T-cell (primary cell): ENCODE measurements at regions not wholly inside any gene's neighbourhood (a gene's known extent, or its start where the extent isn't known, plus 50 kb on each side); places are given as distances from the start of the nearest gene placed in this dataset.
A peak's percentile ranks its signal among the peaks of the same experiment; 100 is the strongest.

Experiments
- ATAC-seq, 4 experiments: fragments of 200-7000 bp in 3 of 4; fragments of 150-1000 bp in 1 of 4; cut with Tn5 transposase; replicated peaks in 1 of 4; 1 replicate in 3 of 4; 2 replicates in 1 of 4; pipeline ENCODE4 v1.10.0; 2021; ENCODE audit warnings: moderate library complexity in 3 of 4, mild to moderate bottlenecking in 2 of 4, moderate number of reproducible peaks in 1 of 4
- CTCF ChIA-PET, 2 donors: fragments of 300-600 bp; sonication (Branson Sonifier 250); formaldehyde crosslinking; loops; one replicate each; lab custom pipeline; 2022; ENCODE audit warnings: antibody characterized with exemption in 2 of 2; lab: Charles Lee
- POLR2A ChIA-PET, 2 donors: fragments of 300-600 bp; sonication (Branson Sonifier 250); formaldehyde crosslinking; loops; one replicate each; lab custom pipeline; 2022; ENCODE audit warnings: antibody characterized with exemption in 2 of 2; lab: Charles Lee
- DNase-seq, 35 experiments: peaks; one replicate each; pipeline versions ENCODE4 v3.0.0 to v3.0.0-alpha.2; 2013 to 2023
- H3K27ac ChIP-seq: one replicate; pipeline ENCODE4 v1.5.1; 2013; ENCODE audit warnings: low read length
- H3K27me3 ChIP-seq, 2 experiments: replicated peaks in 1 of 2; 1 replicate in 1 of 2; 2 replicates in 1 of 2; pipeline versions ENCODE4 v1.6.1 to v1.7.0; 2013; ENCODE audit warnings: low read length in 1 of 2, mixed read lengths in 1 of 2; ENCODE audit not compliant: control insufficient read depth in 2 of 2, insufficient read depth in 2 of 2; ENCODE audit errors: extremely low read depth in 1 of 2
- H3K36me3 ChIP-seq, 2 donors: 1 replicate in 1 of 2; 2 replicates in 1 of 2; pipeline versions ENCODE4 v1.6.1 to v1.7.0; 2013; ENCODE audit warnings: low read length in 1 of 2; ENCODE audit not compliant: control insufficient read depth in 2 of 2, insufficient read depth in 1 of 2; ENCODE audit errors: extremely low read depth in 1 of 2
- H3K4me1 ChIP-seq, 2 experiments: 1 replicate in 1 of 2; 2 replicates in 1 of 2; pipeline versions ENCODE4 v1.6.1 to v1.7.0; 2013; ENCODE audit warnings: low read length in 2 of 2, mixed read lengths in 1 of 2; ENCODE audit not compliant: insufficient read depth in 2 of 2, control insufficient read depth in 1 of 2; ENCODE audit errors: extremely low read depth in 1 of 2
- H3K4me3 ChIP-seq, 2 donors: 1 replicate in 1 of 2; 2 replicates in 1 of 2; pipeline versions ENCODE4 v1.5.1 to v1.7.0; 2013; ENCODE audit warnings: mild to moderate bottlenecking in 2 of 2, low read length in 1 of 2, moderate library complexity in 1 of 2; ENCODE audit not compliant: control insufficient read depth in 1 of 2; ENCODE audit errors: extremely low read depth in 1 of 2
- H3K9me3 ChIP-seq: 2 replicates; pipeline ENCODE4 v1.7.0; 2013
- H3K27ac Mint-ChIP-seq, 2 donors: one replicate each; pipeline ENCODE4 v1.8.0; 2020 to 2021; ENCODE audit warnings: mild to moderate bottlenecking in 2 of 2, mixed read lengths in 2 of 2
- H3K27me3 Mint-ChIP-seq, 2 donors: one replicate each; pipeline ENCODE4 v1.8.0; 2021 to 2022; ENCODE audit warnings: mixed read lengths in 2 of 2
- H3K36me3 Mint-ChIP-seq: one replicate; pipeline ENCODE4 v1.8.0; 2021; ENCODE audit warnings: mixed read lengths
- H3K4me1 Mint-ChIP-seq, 3 donors: one replicate each; pipeline ENCODE4 v1.8.0; 2020 to 2022; ENCODE audit warnings: mixed read lengths in 3 of 3, mild to moderate bottlenecking in 1 of 3
- H3K4me3 Mint-ChIP-seq, 3 donors: one replicate each; pipeline ENCODE4 v1.8.0; 2020 to 2022; ENCODE audit warnings: mild to moderate bottlenecking in 3 of 3, mixed read lengths in 3 of 3, moderate library complexity in 3 of 3
- H3K9me3 Mint-ChIP-seq, 3 donors: one replicate each; pipeline ENCODE4 v1.8.0; 2020 to 2022; ENCODE audit warnings: mixed read lengths in 3 of 3
- WGBS: methylation state at CpG from one replicate; pipeline ENCODE4 v1.1.5; 2013; ENCODE audit warnings: missing lambda C conversion rate; ENCODE audit not compliant: insufficient coverage; 5-methylcytosine and 5-hydroxymethylcytosine counted together

DNA sequence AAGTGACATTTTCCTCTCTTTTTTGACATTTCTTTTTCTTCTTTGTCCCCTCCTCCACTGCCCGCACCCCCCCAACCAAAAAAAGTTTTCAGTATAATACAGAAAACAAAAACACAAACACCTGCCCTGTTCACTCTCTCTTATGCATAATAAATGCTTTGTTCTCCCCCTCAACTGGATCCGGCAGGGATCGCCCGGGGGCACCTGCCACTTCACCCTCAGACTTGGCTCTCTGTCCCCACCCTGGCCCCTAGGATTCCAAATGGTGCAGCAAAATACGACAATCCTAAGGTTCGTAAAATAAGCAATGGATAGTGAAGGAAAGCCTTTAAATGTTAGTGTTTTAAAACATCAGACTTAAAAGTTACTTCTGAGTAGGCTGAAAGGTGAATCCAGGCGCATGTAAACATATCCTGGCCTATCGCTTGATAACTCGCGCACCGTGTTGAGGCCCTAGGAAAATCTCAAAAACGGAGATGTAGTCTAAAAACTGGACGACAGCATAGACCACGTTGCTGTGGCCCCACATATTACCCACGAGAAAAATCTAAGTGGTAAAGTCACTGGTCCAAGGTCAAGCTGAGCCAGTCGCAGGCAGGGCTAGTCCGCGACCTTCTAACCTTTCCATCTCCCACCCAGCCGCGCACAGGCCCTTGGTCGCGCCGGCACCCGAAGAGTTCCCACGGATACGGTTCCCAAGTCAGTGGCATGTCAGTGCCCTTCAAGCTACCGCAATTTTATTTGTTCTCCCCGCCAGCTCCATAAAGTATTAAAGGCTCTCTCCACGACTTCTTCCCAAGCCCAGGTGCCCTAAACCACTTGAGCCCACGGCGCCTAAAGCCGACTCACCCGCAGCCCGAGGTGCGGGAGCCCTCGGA is 130.8 kb downstream of the OGFRL1 start:
- no peak overlapping the region for H3K27ac ChIP-seq
- Mint-ChIP-seq H3K9me3 (no peaks in the 10 kb centered on the region), H3K27ac (no peak overlapping the region), H3K4me3 (peak overlapping the region; percentile 7 to 43 (median 10)), H3K36me3 (no peaks in the 10 kb centered on the region), H3K27me3 (peaks cover 47% of the 10 kb centered on the region in 2 donors), H3K4me1 (peaks cover 0 to 8% (median 7%) of the 10 kb centered on the region in 3 donors)
- H3K9me3 ChIP-seq = no peaks in the 10 kb centered on the region
- ATAC-seq (no peak), DNase-seq (no peak)
- no peaks in the 10 kb centered on the region for H3K36me3 ChIP-seq
- peaks cover 0 to 6% of the 10 kb centered on the region in 2 experiments for H3K4me1 ChIP-seq
- H3K27me3 ChIP-seq = peaks cover 2 to 18% of the 10 kb centered on the region in 2 experiments
- 46% methylated on average over 28 of the region's 36 CpGs for WGBS
- POLR2A ChIA-PET = no interaction called here
- CTCF ChIA-PET = no interaction called here
- peak overlapping the region in 1 of 2 donors; percentile 57 for H3K4me3 ChIP-seq

DNA sequence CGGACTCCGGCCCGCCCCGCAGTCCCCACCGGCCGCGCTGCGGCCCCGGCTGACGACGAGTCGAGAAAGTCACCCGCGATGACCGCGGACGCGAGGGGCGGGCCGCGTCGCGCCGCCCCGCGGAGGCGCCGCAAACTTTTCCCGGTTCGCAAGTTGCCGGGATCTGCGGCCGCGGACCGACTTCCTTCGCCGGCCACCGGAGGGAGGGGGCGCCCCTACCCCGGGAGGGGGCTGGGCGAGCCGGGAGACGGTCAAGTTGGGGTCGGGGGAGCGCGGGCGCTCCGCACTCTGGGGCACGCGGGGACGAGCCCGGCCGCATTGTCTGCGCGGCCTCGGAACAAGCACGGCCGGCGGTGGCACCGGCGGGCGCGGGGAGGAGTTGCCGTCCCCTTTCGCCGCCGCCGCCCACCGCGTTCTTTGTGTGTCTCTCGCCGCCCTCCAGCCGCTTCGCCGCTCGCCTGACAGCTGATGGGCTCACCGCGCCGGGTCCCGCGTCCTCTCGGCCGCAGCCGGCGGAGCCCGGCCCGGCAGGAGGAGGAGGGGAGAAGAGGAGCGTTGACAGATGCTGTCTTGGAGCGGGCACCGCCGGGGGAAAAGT is 131.6 kb downstream of the OGFRL1 start:
- H3K27ac ChIP-seq = no peak overlapping the region
- H3K36me3 Mint-ChIP-seq = no peaks in the 10 kb centered on the region
- H3K36me3 ChIP-seq = no peaks in the 10 kb centered on the region
- no peak for DNase-seq
- no peak overlapping the region for H3K27ac Mint-ChIP-seq
- peaks cover 2 to 18% of the 10 kb centered on the region in 2 experiments for H3K27me3 ChIP-seq
- H3K9me3 Mint-ChIP-seq = no peaks in the 10 kb centered on the region
- H3K9me3 ChIP-seq = no peaks in the 10 kb centered on the region
- peaks cover 0 to 6% of the 10 kb centered on the region in 2 experiments for H3K4me1 ChIP-seq
- WGBS = 4% methylated on average over 84 of the region's 91 CpGs
- H3K27me3 Mint-ChIP-seq = peaks cover 43 to 51% of the 10 kb centered on the region in 2 donors
- ChIA-PET CTCF (no interaction called here), POLR2A (no interaction called here)
- H3K4me1 Mint-ChIP-seq = peaks cover 0 to 8% (median 7%) of the 10 kb centered on the region in 3 donors
- ATAC-seq = peak in 1 of 4 experiments; percentile 17
- no peak overlapping the region for H3K4me3 Mint-ChIP-seq
- H3K4me3 ChIP-seq = peak overlapping the region; percentile 5 to 57

DNA sequence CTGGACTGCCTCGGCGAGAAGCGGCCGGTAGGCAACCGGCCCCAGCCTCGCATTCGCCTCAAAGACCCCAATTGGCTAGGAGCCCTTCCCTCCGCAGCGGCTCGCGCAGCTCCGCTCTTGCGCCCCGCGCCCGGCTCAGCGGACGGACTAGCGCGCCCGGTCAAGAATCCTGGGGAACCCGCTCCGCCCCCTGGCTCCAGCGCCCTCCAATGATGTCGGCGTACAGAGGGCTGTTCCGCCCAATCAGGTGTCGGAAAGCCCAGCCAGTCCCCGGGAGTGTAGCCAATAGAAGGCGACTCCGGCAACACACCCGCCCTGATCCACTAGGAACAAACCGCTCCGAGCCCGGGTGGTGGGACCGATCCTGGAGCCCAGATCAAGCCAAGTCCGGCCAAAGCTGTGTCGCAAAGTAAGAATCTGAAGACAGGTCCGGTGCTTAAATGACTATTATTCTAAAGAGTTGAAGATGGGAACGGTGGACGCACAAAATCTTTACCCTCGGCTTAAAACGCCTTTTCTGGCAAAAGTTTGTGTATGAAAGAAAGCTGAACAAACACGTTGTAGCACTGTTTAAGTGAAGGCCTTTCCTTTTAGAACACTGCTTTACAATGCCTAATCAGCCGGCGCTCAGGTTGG is 132.2 kb downstream of the OGFRL1 start:
- Mint-ChIP-seq H3K4me1 (peaks cover 0 to 8% (median 7%) of the 10 kb centered on the region in 3 donors), H3K9me3 (no peaks in the 10 kb centered on the region), H3K27me3 (peaks cover 38 to 51% of the 10 kb centered on the region in 2 donors), H3K27ac (no peak overlapping the region), H3K4me3 (peak overlapping the region; percentile 9 to 37 (median 34)), H3K36me3 (no peaks in the 10 kb centered on the region)
- ATAC-seq (peak in 1 of 4 experiments; percentile 27), DNase-seq (no peak)
- Histone ChIP-seq H3K27ac (no peak overlapping the region), H3K4me1 (peaks cover 0 to 6% of the 10 kb centered on the region in 2 experiments), H3K9me3 (no peaks in the 10 kb centered on the region), H3K4me3 (peak overlapping the region; percentile 5 to 57), H3K36me3 (no peaks in the 10 kb centered on the region), H3K27me3 (peaks cover 2 to 18% of the 10 kb centered on the region in 2 experiments)
- CTCF ChIA-PET = no interaction called here
- 11% methylated on average over 43 of the region's 46 CpGs for WGBS
- POLR2A ChIA-PET = no interaction called here

DNA sequence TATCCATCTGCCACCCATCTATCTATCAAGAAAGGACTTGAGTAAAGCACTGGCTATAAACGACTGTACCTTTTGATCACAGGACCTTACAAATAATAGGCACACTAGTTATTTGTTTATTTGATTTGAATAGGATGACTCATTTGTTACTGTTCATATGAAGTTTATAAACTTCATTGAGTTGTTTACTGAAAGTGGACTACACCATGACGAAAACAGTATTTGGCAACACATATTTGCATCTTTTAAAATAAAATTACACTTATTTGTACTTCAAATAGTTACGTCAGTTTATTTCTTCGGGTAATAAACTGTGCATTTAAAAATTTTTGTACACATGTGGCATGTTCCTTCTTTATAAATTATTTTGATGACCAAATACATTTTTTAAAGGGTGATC is 133.0 kb downstream of the OGFRL1 start:
- H3K4me1 Mint-ChIP-seq = peaks cover 0 to 8% (median 7%) of the 10 kb centered on the region in 3 donors
- peaks cover 2 to 18% of the 10 kb centered on the region in 2 experiments for H3K27me3 ChIP-seq
- H3K9me3 Mint-ChIP-seq = no peaks in the 10 kb centered on the region
- no peak for DNase-seq
- ATAC-seq = no peak
- H3K36me3 Mint-ChIP-seq = no peaks in the 10 kb centered on the region
- H3K4me3 Mint-ChIP-seq = no peak overlapping the region
- POLR2A ChIA-PET = no interaction called here
- WGBS = no CpG with 5 or more reads among the region's 4 CpGs
- H3K9me3 ChIP-seq = no peaks in the 10 kb centered on the region
- H3K27ac ChIP-seq = no peak overlapping the region
- no peak overlapping the region for H3K4me3 ChIP-seq
- CTCF ChIA-PET = no interaction called here
- peaks cover 44 to 51% of the 10 kb centered on the region in 2 donors for H3K27me3 Mint-ChIP-seq
- no peak overlapping the region for H3K27ac Mint-ChIP-seq
- no peaks in the 10 kb centered on the region for H3K36me3 ChIP-seq
- peaks cover 0 to 6% of the 10 kb centered on the region in 2 experiments for H3K4me1 ChIP-seq

DNA sequence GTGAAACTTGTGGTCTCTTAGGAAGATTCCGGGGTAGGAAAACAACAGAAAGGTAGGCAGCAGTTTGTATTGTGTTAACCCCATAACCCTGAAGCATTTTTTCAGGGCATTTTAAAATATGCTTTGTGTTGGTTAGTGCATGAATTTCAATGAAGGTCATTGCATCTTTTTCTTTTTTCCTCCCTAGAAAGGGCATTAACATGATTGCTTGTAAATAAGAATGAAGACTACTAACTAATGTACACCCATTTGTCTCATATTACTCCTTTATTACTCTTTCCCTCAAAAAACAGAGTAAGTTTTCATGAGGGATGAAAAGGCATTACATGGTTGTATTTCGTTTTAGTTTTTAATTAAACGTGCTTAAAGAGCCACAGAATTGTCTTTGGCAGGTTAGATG is 141.4 kb downstream of the OGFRL1 start:
- POLR2A ChIA-PET = no interaction called here
- H3K4me1 Mint-ChIP-seq = no peaks in the 10 kb centered on the region
- WGBS = 100% methylated on average over 2 of the region's 3 CpGs
- no peaks in the 10 kb centered on the region for H3K4me1 ChIP-seq
- no peaks in the 10 kb centered on the region for H3K9me3 Mint-ChIP-seq
- no peaks in the 10 kb centered on the region for H3K9me3 ChIP-seq
- H3K36me3 ChIP-seq = no peaks in the 10 kb centered on the region
- no peaks in the 10 kb centered on the region for H3K36me3 Mint-ChIP-seq
- CTCF ChIA-PET = no interaction called here
- ATAC-seq (no peak), DNase-seq (no peak)
- H3K27me3 Mint-ChIP-seq = peaks cover 12 to 17% of the 10 kb centered on the region in 2 donors
- no peak overlapping the region for H3K4me3 Mint-ChIP-seq
- no peaks in the 10 kb centered on the region for H3K27me3 ChIP-seq
- H3K27ac Mint-ChIP-seq = no peak overlapping the region
- no peak overlapping the region for H3K27ac ChIP-seq
- no peak overlapping the region for H3K4me3 ChIP-seq

DNA sequence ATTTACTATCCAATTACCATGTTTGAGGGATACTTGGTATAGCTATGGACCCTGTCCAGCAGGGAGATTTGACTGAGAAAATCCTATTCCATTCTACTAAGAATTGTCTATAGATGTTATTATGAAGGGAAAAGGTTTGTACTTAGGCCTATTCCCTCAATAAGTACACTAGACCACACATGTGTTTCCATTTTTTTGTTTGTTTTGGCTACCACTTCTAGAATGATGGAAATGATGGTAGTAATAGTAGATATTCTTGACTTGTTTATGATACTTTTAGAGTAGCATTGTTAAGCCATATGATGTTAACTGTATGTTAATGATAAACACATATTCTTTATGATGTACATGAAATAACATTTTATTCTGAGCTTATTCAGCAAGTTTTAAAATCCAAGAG is 144.8 kb downstream of the OGFRL1 start:
- ATAC-seq (no peak), DNase-seq (no peak)
- H3K4me3 ChIP-seq = no peak overlapping the region
- Mint-ChIP-seq H3K4me1 (no peaks in the 10 kb centered on the region), H3K36me3 (no peaks in the 10 kb centered on the region), H3K27me3 (peaks cover 10 to 11% of the 10 kb centered on the region in 2 donors), H3K27ac (no peak overlapping the region), H3K9me3 (no peaks in the 10 kb centered on the region), H3K4me3 (no peak overlapping the region)
- peaks cover 0 to 4% of the 10 kb centered on the region in 2 experiments for H3K27me3 ChIP-seq
- CTCF ChIA-PET = interaction anchor here in 1 of 2 donors (0.7 kb wide), 1 partner anchor 36 kb away, joined by 3 read pairs; no protein-coding TSS in a partner anchor
- H3K36me3 ChIP-seq = no peaks in the 10 kb centered on the region
- H3K27ac ChIP-seq = no peak overlapping the region
- POLR2A ChIA-PET = no interaction called here
- H3K4me1 ChIP-seq = no peaks in the 10 kb centered on the region
- no peaks in the 10 kb centered on the region for H3K9me3 ChIP-seq
